ENCODE measurements at regions not wholly inside any gene's neighbourhood (a gene's known extent, or its start where the extent isn't known, plus 50 kb on each side); places are given as distances from the start of the nearest gene placed in this dataset.
"Not testable (repeated sequence)": the region's sequence is repeated elsewhere in the genome, so short reads cannot be mapped to it uniquely, and the experiment has no call there.

- no peak for DNase-seq (ENCODE audit: low spot score)
Observed at GRCh38 chr7:1342090-1342640, 109.5 kb downstream of the UNCX start.

DNA sequence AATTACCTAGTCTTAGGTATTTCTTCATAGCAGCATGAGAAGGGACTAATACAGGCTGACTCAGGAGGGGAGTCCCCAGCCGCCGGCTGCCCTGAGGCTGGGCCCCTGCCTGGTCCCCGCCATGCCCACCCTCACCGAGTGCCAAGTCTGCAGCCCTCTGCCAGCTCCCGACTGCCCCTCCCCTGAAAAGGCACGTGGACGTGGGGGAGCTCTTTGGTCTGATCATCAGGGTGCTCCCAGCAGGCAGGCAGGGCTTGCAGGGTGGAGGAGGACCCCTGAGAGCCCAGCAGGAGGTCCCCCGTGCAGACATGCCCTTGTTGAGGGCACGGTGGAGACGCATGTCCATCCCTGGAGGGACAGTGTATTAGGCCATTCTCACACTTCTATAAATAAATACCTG, 110.9 kb downstream of the UNCX start:
- no peak for DNase-seq (ENCODE audit: low spot score)

DNA sequence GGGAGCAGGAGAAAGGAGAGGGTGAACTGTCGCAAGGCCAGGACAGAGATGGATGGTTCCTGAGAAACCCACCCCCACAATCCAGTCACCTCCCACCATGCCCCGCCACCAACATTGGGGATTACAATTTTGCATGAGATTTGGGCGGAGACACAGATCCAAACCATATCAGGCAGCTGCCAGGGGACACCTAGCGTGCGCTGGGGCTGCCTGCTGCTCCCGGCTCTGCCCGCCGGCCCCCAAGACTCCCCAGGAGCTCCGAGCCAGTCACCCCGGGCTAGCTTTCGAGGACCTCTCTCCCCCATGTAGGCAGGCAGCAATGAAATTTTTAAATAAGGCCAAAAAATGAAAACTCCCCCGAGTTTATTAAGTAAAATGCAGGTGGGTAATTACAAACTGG, 111.7 kb downstream of the UNCX start:
- no peak for DNase-seq (ENCODE audit: low spot score)

GRCh38 chr7:1344981-1345701, 112.5 kb downstream of the UNCX start:
- DNase-seq (ENCODE audit: low spot score): no peak

GRCh38 chr7:1345796-1346755, 113.2 kb downstream of the MICALL2 start:
- DNase-seq (ENCODE audit: low spot score): no peak

DNA sequence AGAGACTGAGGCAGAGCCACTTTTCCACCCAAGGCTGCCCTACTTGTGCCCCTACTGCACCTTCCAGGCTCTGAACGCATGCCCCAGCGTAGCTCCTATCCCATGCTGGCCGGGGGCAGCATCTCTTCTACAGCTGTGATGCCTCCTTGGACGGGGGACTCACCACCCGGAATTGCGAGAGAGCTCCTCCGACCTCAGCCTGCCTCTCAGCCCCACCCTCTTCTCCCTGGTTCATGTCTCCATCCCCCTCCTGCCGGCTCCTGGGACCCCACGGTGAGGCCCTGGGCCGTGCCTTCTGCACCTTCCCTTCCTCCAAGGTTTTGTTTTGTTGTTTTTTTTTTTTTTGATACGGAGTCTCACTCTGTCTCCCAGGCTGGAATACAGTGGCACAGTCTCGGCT, 112.4 kb downstream of the MICALL2 start:
- DNase-seq (ENCODE audit: low spot score): no peak

DNA sequence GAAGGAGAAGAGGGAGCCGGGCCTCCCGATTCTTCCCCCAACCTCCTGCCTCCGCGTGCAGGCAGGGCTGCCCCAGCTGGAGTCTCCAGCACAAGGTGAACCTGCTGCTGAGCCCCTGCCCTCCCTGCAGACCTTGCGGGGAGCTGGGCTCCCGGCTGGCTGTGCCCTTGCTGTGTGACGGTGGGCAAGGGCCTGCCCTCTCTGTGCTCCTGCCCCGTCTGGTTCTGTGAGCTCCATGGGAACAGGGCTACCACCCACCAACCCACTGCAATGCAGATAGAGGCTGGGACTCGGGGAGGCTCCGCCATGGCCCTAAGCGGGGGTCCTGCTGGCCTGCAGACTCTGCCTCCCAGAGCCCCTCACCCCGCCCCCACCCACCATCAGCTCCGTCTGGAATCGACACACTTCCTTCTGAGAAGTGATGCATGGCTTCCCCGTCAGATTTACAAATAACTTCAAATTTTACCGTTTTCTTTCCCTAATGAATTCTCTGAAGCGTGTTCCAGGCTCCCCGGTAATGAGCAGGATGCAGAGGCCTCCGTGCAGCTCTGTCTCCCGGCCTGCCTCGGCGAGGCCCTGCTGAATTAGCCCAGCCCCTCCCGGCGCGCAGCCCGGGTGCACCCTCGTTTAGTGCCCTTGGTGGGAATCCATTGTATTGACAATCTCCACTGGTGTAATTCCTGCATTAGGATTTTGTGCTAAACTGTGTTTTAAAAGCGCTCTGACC, 111.0 kb downstream of the MICALL2 start:
- no peak for DNase-seq (ENCODE audit: low spot score)

DNA sequence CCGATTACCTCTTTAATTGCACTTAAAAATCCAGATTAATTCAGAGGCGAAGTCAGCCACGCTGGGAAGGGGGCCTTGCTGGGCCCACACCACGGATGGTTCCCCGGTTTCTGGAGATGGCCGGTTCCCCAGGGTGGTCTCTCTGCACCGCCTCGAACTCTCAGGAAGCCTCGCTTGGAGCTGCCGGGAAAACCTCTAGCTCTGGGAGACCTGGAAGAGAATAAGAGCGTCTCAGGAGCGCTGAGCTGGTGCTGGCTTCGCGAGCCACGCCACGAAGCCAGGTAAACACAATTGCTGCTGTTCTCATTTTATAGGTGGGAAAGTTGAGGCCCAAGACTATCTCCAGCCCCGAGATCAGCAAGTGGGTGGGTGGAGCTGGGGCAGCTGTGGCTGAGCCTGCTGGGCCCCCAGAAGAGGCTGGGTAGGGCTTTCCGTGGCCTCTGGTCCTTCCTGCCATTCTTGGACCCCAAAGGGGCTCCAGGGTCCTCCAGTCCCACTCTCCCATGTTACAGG, 110.4 kb downstream of the MICALL2 start:
- no peak for DNase-seq (ENCODE audit: low spot score)

DNA sequence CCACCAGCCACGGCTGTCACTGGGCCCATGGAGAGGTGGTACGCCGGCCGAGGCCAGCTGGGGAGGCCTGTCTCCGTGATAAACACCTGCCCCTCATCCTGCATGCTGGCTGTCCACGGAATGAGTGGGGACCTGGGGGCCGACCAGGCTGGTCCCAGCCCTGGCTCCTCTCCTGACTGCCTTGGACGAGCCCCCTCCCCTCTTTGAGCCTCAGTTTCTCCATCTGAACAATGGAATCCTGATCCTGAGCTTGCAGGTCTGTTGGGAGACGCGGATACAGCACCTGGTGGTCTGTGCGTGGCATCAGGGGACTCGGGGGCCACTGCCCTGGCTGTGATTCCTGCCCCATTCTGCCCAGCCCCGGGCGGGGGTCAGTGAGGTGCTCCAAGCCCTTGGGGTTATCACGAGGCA, 109.9 kb downstream of the MICALL2 start:
- DNase-seq (ENCODE audit: low spot score): no peak

DNA sequence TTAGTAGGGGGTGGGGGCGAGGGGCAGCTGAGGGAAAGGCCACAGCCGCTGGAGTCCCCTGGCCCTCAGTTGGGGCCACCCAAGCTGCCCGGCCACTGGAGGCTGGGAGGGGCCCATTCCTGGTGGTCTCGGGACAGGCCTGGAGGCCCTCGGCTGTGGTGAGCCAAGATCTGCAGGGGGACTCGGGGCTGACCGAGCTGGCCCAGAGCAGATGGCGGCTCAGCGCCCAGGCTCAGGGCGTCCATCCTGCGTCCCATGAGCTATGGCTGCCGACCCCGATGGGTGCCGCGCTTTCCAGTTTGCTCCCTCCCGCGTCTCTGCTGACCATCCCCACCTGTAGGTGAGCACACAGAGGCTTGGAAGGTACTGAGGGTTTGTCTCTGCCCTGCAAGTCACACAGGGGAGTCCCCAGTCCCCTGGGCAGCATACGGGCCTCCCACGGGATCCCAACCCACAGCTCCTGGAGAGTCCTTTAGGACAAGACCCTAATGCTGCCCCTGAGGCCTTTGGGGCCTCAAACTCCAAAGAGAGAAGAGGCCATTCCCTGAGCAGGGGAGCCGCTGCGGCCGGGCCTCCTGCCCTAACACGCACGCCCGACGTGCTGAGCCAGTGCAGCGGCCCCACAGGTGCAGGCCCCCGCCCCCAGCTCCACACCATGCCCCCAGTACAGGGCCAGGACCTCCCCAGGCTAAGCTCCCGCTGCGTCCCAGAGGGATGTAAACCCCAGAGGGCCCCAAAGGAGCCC, 107.2 kb downstream of the MICALL2 start:
- no peak for DNase-seq (ENCODE audit: low spot score)

DNA sequence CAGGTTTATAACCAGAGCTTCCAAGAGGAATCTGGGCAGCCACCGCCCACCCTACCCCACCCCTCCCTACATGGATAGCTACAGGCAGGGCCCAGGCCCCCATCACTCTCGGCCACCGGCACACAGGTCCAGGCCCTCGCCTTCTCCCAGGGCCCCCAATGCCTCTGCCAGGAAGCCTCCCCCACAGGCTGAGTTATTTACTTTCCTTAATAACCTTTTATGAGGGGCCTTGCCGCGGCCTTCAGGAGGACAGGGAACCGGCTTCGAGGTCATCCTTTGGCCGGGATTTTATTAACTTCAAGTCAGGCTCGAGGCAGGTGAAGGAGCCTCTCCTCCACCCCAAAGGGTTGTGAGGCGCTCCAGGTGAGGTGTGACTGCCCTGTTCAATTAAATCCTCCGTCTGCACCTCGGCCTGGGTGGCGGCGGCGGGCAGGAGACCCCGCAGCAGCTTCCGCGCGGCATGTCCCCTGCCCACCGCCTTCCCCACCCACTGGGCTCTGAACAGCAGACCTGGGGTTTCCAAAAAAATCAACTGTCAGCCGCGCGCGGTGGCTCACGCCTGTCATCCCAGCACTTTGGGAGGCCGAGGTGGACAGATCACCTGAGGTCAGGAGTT, 106.5 kb downstream of the MICALL2 start:
- DNase-seq (ENCODE audit: low spot score): no peak

DNA sequence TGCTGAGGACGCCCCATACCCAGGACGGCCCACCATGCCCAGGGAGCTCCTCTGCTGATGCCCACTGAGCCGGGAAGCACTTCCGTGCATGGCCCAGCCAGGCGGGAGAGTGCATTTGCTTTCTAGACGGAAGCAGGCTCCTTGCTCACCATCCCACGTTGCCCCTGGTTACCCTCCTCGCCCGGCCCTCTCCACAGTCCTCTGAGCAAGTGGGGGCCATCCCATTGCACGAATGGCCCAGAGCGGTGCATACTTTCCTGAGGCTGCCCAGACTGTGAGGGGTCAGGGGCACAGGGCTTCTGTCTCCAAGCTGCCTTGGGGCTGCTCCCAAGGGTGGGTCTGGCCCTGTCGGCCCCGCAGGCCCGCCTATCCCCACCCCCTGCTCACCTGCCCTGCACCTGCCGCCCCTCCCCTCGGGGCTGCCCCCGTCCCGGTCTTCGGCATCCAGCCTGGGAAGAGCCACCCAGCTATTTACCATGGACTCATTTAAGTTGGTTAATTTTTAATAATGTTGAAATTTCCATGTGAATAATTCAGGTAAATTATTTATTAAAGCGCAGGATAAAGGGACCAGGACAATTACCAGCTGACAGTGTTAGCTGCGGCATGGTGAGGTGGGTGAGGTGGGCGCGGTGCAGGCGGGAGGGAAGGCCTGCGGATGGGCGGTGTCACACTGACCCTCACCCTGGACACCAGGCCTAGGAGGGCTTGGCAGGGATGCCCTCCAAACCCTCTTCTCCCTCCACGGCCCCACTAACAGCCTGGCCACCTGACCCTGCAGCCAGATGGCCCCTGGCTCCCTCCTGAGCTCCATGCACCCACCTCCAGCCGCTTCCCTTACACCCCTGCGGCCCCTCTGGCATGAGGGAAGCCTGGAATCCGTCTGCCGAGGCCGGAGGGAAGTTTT, 104.4 kb downstream of the MICALL2 start:
- DNase-seq (ENCODE audit: low spot score): no peak

GRCh38 chr7:1355568-1356340, 103.5 kb downstream of the MICALL2 start:
- no peak for DNase-seq (ENCODE audit: low spot score)

DNA sequence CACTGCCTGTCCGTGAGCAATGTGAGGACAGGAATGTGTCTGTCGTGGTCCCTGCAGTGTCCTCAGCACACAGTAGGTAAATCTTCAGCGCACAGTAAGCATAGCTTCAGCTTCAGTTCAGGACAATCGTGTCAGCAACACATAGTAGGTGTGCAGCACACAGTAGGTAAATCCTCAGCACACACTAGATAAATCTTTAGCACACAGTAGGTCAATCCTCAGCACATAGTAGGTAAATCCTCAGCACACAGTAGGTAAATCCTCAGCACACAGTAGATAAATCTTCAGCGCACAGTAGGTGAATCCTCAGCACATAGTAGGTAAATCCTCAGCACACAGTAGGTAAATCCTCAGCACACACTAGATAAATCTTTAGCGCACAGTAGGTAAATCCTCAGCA, 102.4 kb downstream of the MICALL2 start:
- not testable (repeated sequence) for DNase-seq (ENCODE audit: low spot score)

GRCh38 chr7:1357260-1357600, 102.0 kb downstream of the MICALL2 start:
- DNase-seq (ENCODE audit: low spot score): not testable (repeated sequence)

- no peak for DNase-seq (ENCODE audit: low spot score)
Observed at GRCh38 chr7:1357601-1358271, 101.5 kb downstream of the MICALL2 start.

DNA sequence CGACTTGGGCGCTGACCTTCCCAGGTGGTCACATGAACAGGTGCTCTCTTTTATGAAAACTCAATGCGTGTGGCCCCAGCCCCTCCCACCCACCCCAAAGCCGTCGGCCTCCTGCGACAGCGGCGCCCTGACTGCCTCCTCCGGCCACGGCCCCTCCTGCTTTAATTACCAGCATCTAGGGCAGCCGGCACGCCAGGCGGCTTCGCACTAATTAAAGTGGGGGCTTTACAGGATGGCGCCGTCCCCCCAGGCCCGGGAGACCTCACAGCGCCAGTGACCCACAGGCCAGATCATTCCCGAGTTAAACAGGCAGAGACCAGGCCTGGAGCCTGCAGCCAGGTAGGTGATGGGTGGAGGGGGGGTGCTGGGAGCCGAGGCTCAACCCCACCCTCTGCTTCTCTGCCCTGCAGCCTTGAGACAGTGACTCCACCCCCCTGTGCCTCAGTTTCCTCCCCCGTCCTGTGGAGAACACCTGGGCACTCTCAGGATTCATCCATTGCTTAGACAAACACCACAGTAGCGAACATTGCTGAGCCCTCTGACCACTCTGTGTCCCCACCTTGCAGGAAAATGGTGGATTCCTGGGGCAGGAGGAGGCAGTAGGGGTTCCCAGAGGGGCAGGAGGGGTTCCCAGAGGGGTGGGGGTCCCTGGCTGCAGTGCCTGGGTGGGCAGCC, 100.8 kb downstream of the MICALL2 start:
- no peak for DNase-seq (ENCODE audit: low spot score)

DNA sequence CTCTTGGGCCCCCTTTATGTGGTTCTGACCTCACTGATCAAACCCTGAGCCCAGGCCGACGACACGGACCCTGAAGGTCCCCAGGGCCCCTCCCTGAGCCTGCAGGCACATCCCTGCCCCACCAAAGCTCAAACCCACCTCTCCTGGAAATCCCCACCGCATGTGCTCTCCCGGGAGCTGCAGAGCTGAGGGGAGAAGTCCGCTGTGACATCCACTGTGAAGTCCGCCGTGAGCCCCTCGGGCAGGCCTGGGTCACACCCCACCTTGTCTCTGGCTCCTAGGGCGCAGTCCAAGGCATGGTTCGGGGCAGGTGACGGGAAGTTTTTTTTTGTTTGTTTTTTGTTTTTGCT, 100.2 kb downstream of the MICALL2 start:
- no peak for DNase-seq (ENCODE audit: low spot score)
